Fibroblast of lung (primary cell): ENCODE measurements at regions not wholly inside any gene's neighbourhood (a gene's known extent, or its start where the extent isn't known, plus 50 kb on each side); places are given as distances from the start of the nearest gene placed in this dataset.

Experiments used
- CTCF ChIP-seq, 2 donors: IDR thresholded peaks in 1 of 2; conservative IDR thresholded peaks in 1 of 2; 1 replicate in 1 of 2; 2 replicates in 1 of 2; pipeline ENCODE4 v1.5.1; 2011 to 2012; ENCODE audit warnings: low read length in 2 of 2, control low read depth in 1 of 2, inconsistent platforms in 1 of 2, low read depth in 1 of 2, mild to moderate bottlenecking in 1 of 2
- EZH2 ChIP-seq: IDR thresholded peaks from 2 replicates; pipeline ENCODE4 v1.5.1; 2012; ENCODE audit warnings: low read length, control low read depth, mild to moderate bottlenecking; ENCODE audit errors: missing control alignments

- TF ChIP-seq EZH2, result no peak
- TF ChIP-seq CTCF (conservative IDR thresholded peaks at IDR 0.05 in 1 of 2, IDR thresholded peaks at IDR 0.05 in 1 of 2; ENCODE audit: low read depth in 1 of 2, low read length in 2 of 2), result no peak
These were observed 308.0 kb upstream of the B3GALT2 start for GRCh38 chr1:193494368-193494767.
